GM23248 (cell line): ENCODE measurements at regions not wholly inside any gene's neighbourhood (a gene's known extent, or its start where the extent isn't known, plus 50 kb on each side); places are given as distances from the start of the nearest gene placed in this dataset.

Experiments
- DNase-seq: peaks from one replicate; pipeline ENCODE4 v3.0.0-alpha.2; 2015
- H2AFZ ChIP-seq: fragments of 200-600 bp; sonication (generic); 2 replicates; pipeline ENCODE4 v1.6.1; 2016; ENCODE audit warnings: antibody characterized with exemption
- H3F3A ChIP-seq: fragments of 200-600 bp; sonication (generic); 2 replicates; pipeline ENCODE4 v1.6.1; 2016; ENCODE audit warnings: mild to moderate bottlenecking, antibody characterized with exemption, mixed run types; ENCODE audit not compliant: insufficient read depth
- H3K27ac ChIP-seq: fragments of 200-600 bp; sonication (generic); 2 replicates; pipeline ENCODE4 v1.5.1; 2016; ENCODE audit warnings: mild to moderate bottlenecking
- H3K27me3 ChIP-seq: fragments of 200-600 bp; sonication (generic); replicated peaks from 2 replicates; pipeline ENCODE4 v1.6.1; 2016; ENCODE audit warnings: mild to moderate bottlenecking; ENCODE audit not compliant: insufficient read depth
- H3K36me3 ChIP-seq: fragments of 200-600 bp; sonication (generic); 2 replicates; pipeline ENCODE4 v1.6.1; 2016; ENCODE audit warnings: low read depth, mild to moderate bottlenecking
- H3K4me1 ChIP-seq: fragments of 200-600 bp; sonication (generic); 2 replicates; pipeline ENCODE4 v1.6.1; 2016; ENCODE audit warnings: mild to moderate bottlenecking; ENCODE audit not compliant: insufficient read depth
- H3K4me2 ChIP-seq: fragments of 200-600 bp; sonication (generic); one replicate; pipeline ENCODE4 v1.6.1; 2016; ENCODE audit warnings: mild to moderate bottlenecking; ENCODE audit not compliant: unreplicated experiment
- H3K4me3 ChIP-seq: fragments of 200-600 bp; sonication (generic); 2 replicates; pipeline ENCODE4 v1.5.1; 2016; ENCODE audit warnings: mild to moderate bottlenecking
- H3K79me2 ChIP-seq: fragments of 200-600 bp; sonication (generic); 2 replicates; pipeline ENCODE4 v1.6.1; 2016; ENCODE audit warnings: mild to moderate bottlenecking; ENCODE audit not compliant: insufficient read depth
- H3K9ac ChIP-seq: fragments of 200-600 bp; sonication (generic); 2 replicates; pipeline ENCODE4 v1.6.1; 2016; ENCODE audit warnings: mild to moderate bottlenecking
- H3K9me2 ChIP-seq: fragments of 200-600 bp; sonication (generic); 2 replicates; pipeline ENCODE4 v1.6.1; 2016; ENCODE audit warnings: mixed run types, mild to moderate bottlenecking, moderate library complexity; ENCODE audit not compliant: insufficient read depth
- H3K9me3 ChIP-seq: fragments of 200-600 bp; sonication (generic); one replicate; pipeline ENCODE4 v1.6.1; 2017; ENCODE audit warnings: low read depth
- H4K20me1 ChIP-seq: fragments of 200-600 bp; sonication (generic); 2 replicates; pipeline ENCODE4 v1.6.0; 2016; ENCODE audit not compliant: insufficient read depth
- EZH2 ChIP-seq: fragments of 200-600 bp; sonication (generic); IDR thresholded peaks from 2 replicates; pipeline ENCODE4 v1.6.1; 2018; ENCODE audit warnings: antibody characterized with exemption, mild to moderate bottlenecking; ENCODE audit not compliant: insufficient read depth, poor library complexity, severe bottlenecking
- EZH2phosphoT487 ChIP-seq: fragments of 200-600 bp; sonication (generic); IDR thresholded peaks from 2 replicates; pipeline ENCODE4 v1.6.1; 2018; ENCODE audit warnings: antibody characterized with exemption, moderate library complexity, mild to moderate bottlenecking, low read depth; ENCODE audit not compliant: insufficient read depth
- WGBS, 2 experiments: methylation state at CpG; one replicate each; pipeline ENCODE4 v1.1.6; 2015 to 2017; ENCODE audit warnings: low lambda C conversion rate in 2 of 2, low coverage in 1 of 2; ENCODE audit errors: missing lambda C conversion rate in 2 of 2; 5-methylcytosine and 5-hydroxymethylcytosine counted together
- in situ Hi-C: fragments of 300-500 bp; cut with MboI; formaldehyde crosslinking; loops from 2 replicates; pipeline ENCODE4 v1.15.0; 2020

GRCh38 chr17:15177343-15177742 is 87.8 kb downstream of the PMP22 start:
- Histone ChIP-seq H3K9me3 (no peaks in the 10 kb centered on the region), H3F3A (no peaks in the 10 kb centered on the region), H3K4me3 (no peak overlapping the region), H3K27ac (no peak overlapping the region), H3K4me1 (0 out of 2 replicates have a peak, but pooled peaks cover 6% of the 10 kb centered on the region), H3K27me3 (peaks cover 4% of the 10 kb centered on the region; the same call in 1 of the 2 replicates), H3K9me2 (no peaks in the 10 kb centered on the region), H3K9ac (no peak overlapping the region), H2AFZ (no peak overlapping the region), H4K20me1 (no peaks in the 10 kb centered on the region), H3K4me2 (no peak overlapping the region), H3K36me3 (no peaks in the 10 kb centered on the region), H3K79me2 (no peaks in the 10 kb centered on the region)
- TF ChIP-seq EZH2 (no peak), EZH2phosphoT487 (no peak)
- in situ Hi-C loops, result no loop called here
- no peak for DNase-seq
- WGBS, 2 experiments, result 80 to 85% methylated on average over 2 of the region's 2 CpGs

- H3K79me2 ChIP-seq, result no peaks in the 10 kb centered on the region
- no peak for TF ChIP-seq EZH2
- no peak for TF ChIP-seq EZH2phosphoT487
- no peaks in the 10 kb centered on the region for H3K9me2 ChIP-seq
- H3K9me3 ChIP-seq, result no peaks in the 10 kb centered on the region
- H3K4me3 ChIP-seq, result no peak overlapping the region
- H3K4me2 ChIP-seq, result no peak overlapping the region
- H3K36me3 ChIP-seq, result no peaks in the 10 kb centered on the region
- H3K4me1 ChIP-seq, result peaks cover 5% of the 10 kb centered on the region
- peaks cover 4% of the 10 kb centered on the region; the same call in 1 of the 2 replicates for H3K27me3 ChIP-seq
- H3F3A ChIP-seq, result peaks cover 8% of the 10 kb centered on the region; the same call in 1 of the 2 replicates
- no peak overlapping the region for H3K9ac ChIP-seq
- no peak overlapping the region for H3K27ac ChIP-seq
- WGBS, 2 experiments, result 57 to 64% methylated on average over 7 of the region's 7 CpGs
- no peaks in the 10 kb centered on the region for H4K20me1 ChIP-seq
- no peak for DNase-seq
- no peak overlapping the region for H2AFZ ChIP-seq
- in situ Hi-C loops, result no loop called here
Observed at GRCh38 chr17:15175356-15175755, 89.8 kb downstream of the PMP22 start.

GRCh38 chr17:15171167-15172047 is 93.7 kb downstream of the PMP22 start:
- peak overlapping the region; percentile 74 for H2AFZ ChIP-seq
- H3K27ac ChIP-seq, result no peak overlapping the region
- peaks cover 4% of the 10 kb centered on the region; the same call in 1 of the 2 replicates for H3K27me3 ChIP-seq
- H3K4me2 ChIP-seq, result no peak overlapping the region
- in situ Hi-C loops, result loop anchor here (25.0 kb wide), 2 partner anchors 234 to 859 kb away; partner anchors contain the start of gene HS3ST3B1
- peak; percentile 87 for DNase-seq
- no peaks in the 10 kb centered on the region for H3K9me3 ChIP-seq
- H3K4me1 ChIP-seq, result peaks cover 14% of the 10 kb centered on the region
- H4K20me1 ChIP-seq, result no peaks in the 10 kb centered on the region
- H3F3A ChIP-seq, result peaks cover 17% of the 10 kb centered on the region; the same call in 1 of the 2 replicates
- 9 to 11% methylated on average over 9 of the region's 9 CpGs for WGBS, 2 experiments
- no peaks in the 10 kb centered on the region for H3K9me2 ChIP-seq
- H3K79me2 ChIP-seq, result no peaks in the 10 kb centered on the region
- no peak overlapping the region for H3K4me3 ChIP-seq
- TF ChIP-seq EZH2 (no peak), EZH2phosphoT487 (no peak)
- H3K9ac ChIP-seq, result 0 out of 2 replicates have a peak overlapping the region, but pooled peaks have one; percentile 23
- no peaks in the 10 kb centered on the region for H3K36me3 ChIP-seq

- H3K27ac ChIP-seq, result no peak overlapping the region
- H3K27me3 ChIP-seq, result no peaks in the 10 kb centered on the region
- in situ Hi-C loops, result loop anchor here (25.0 kb wide), 2 partner anchors 232 to 857 kb away; partner anchors contain the start of gene HS3ST3B1
- no peak for TF ChIP-seq EZH2
- TF ChIP-seq EZH2phosphoT487, result no peak
- no peak overlapping the region for H3K4me2 ChIP-seq
- H3K9me2 ChIP-seq, result no peaks in the 10 kb centered on the region
- no peaks in the 10 kb centered on the region for H3K9me3 ChIP-seq
- no peaks in the 10 kb centered on the region for H3K79me2 ChIP-seq
- H2AFZ ChIP-seq, result no peak overlapping the region
- H3K9ac ChIP-seq, result no peak overlapping the region
- WGBS, 2 experiments, result 35 to 37% methylated on average over 2 of the region's 2 CpGs
- no peaks in the 10 kb centered on the region for H4K20me1 ChIP-seq
- peaks cover 14% of the 10 kb centered on the region for H3K4me1 ChIP-seq
- no peak overlapping the region for H3K4me3 ChIP-seq
- peaks cover 17% of the 10 kb centered on the region; the same call in 1 of the 2 replicates for H3F3A ChIP-seq
- DNase-seq, result peak; percentile 57
- H3K36me3 ChIP-seq, result no peaks in the 10 kb centered on the region
Observed at GRCh38 chr17:15169676-15170075, 95.5 kb downstream of the PMP22 start.
